Breast epithelium (tissue), 4 donors: ENCODE measurements at regions not wholly inside any gene's neighbourhood (a gene's known extent, or its start where the extent isn't known, plus 50 kb on each side); places are given as distances from the start of the nearest gene placed in this dataset.

Experiments
- DNase-seq, 2 donors: peaks; one replicate each; pipeline ENCODE4 v3.0.0-alpha.2; 2019; ENCODE audit warnings: low spot score in 2 of 2
- H3K27ac ChIP-seq, 2 donors: fragments of 200-600 bp; sonication (generic) in 1 of 2; one replicate each; pipeline ENCODE4 v1.5.1; 2016 to 2019; ENCODE audit warnings: mild to moderate bottlenecking in 1 of 2
- H3K27me3 ChIP-seq, 2 donors: fragments of 200-600 bp; sonication (generic) in 1 of 2; one replicate each; pipeline versions ENCODE4 v1.5.1 to v1.6.0; 2017 to 2019; ENCODE audit warnings: control low read depth in 1 of 2, mild to moderate bottlenecking in 1 of 2
- H3K36me3 ChIP-seq: fragments of 200-600 bp; one replicate; pipeline ENCODE4 v1.5.1; 2019
- H3K4me1 ChIP-seq, 2 donors: fragments of 200-600 bp; sonication (generic); one replicate each; pipeline ENCODE4 v1.5.1; 2016 to 2019; ENCODE audit warnings: control low read depth in 1 of 2
- H3K4me3 ChIP-seq, 3 donors: fragments of 200-600 bp; sonication (generic); 1 replicate in 2 of 3; 2 replicates in 1 of 3; pipeline ENCODE4 v1.5.1; 2016 to 2019; ENCODE audit warnings: mild to moderate bottlenecking in 3 of 3, moderate library complexity in 2 of 3
- H3K9me3 ChIP-seq, 2 donors: fragments of 200-600 bp; sonication (generic) in 1 of 2; one replicate each; pipeline ENCODE4 v1.5.1; 2016 to 2019; ENCODE audit warnings: control low read depth in 1 of 2
- CTCF ChIP-seq, 3 donors: fragments of 450-650 bp; IDR thresholded peaks; one replicate each; pipeline ENCODE4 v1.5.1; 2016 to 2017; ENCODE audit warnings: antibody characterized with exemption in 3 of 3, mild to moderate bottlenecking in 3 of 3, moderate library complexity in 3 of 3
- POLR2A ChIP-seq: fragments of 450-650 bp; IDR thresholded peaks from one replicate; pipeline ENCODE4 v1.6.1; 2016; ENCODE audit warnings: antibody characterized with exemption, mild to moderate bottlenecking, moderate library complexity
- POLR2AphosphoS5 ChIP-seq, 3 donors: sonication (generic); formaldehyde crosslinking; IDR thresholded peaks; one replicate each; pipeline ENCODE4 v1.6.1; 2017; ENCODE audit warnings: antibody characterized with exemption in 3 of 3
- intact Hi-C: fragments of 100-400 bp; cut with DNase I; formaldehyde crosslinking; loops from one replicate; pipeline ENCODE4 v1.15.1; 2023; ENCODE audit warnings: low total_unique reads

DNA sequence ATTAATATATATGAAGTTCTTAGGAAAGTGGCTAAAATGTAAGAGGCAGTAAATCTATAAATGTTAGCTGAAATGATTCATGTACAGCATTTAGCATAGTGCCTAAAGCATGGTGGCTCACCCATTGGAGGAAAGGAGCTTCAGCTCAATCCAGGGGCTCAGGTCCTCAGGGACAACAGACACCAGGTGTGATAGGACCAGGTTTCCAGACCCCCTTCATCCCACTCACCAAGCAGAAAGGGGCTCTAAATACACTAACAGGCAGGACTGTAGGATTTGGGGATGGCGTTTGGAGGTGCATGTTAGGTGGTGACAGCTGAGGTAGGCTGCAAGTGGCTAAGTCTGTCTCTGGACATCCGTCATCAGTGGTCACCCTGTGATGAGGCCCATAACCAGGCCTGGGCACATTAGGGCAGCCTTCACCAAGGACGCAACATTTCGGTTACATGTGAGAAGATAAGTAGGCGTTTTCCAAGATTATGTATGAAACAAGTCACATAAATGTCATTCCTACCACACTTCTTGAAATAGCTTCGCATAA, 233.1 kb downstream of the C1orf94 start:
- no peak for DNase-seq
- H3K9me3 ChIP-seq, result no peaks in the 10 kb centered on the region
- no peak overlapping the region for H3K4me3 ChIP-seq
- H3K4me1 ChIP-seq, result no peaks in the 10 kb centered on the region
- H3K27ac ChIP-seq, result no peak overlapping the region
- no peaks in the 10 kb centered on the region for H3K27me3 ChIP-seq
- TF ChIP-seq POLR2AphosphoS5 (IDR thresholded peaks at IDR 0.05) (no peak), POLR2A (no peak), CTCF (IDR thresholded peaks at IDR 0.05) (no peak)
- H3K36me3 ChIP-seq, result no peaks in the 10 kb centered on the region
- intact Hi-C loops, result no loop called here

- Histone ChIP-seq H3K9me3 (no peaks in the 10 kb centered on the region), H3K4me3 (no peak overlapping the region), H3K4me1 (no peaks in the 10 kb centered on the region), H3K27ac (no peak overlapping the region), H3K36me3 (no peaks in the 10 kb centered on the region), H3K27me3 (peaks cover 0 to 6% of the 10 kb centered on the region in 2 donors)
- no peak for DNase-seq
- TF ChIP-seq POLR2A, result no peak
- TF ChIP-seq CTCF (IDR thresholded peaks at IDR 0.05), result no peak
- no peak for TF ChIP-seq POLR2AphosphoS5 (IDR thresholded peaks at IDR 0.05)
- intact Hi-C loops, result no loop called here
These were observed 236.1 kb downstream of the C1orf94 start for GRCh38 chr1:34412598-34413370.

GRCh38 chr1:34415140-34415539, 238.4 kb downstream of the C1orf94 start:
- Histone ChIP-seq H3K9me3 (no peaks in the 10 kb centered on the region), H3K36me3 (no peaks in the 10 kb centered on the region), H3K4me1 (no peaks in the 10 kb centered on the region), H3K27ac (no peak overlapping the region), H3K4me3 (no peak overlapping the region), H3K27me3 (peaks cover 0 to 6% of the 10 kb centered on the region in 2 donors)
- intact Hi-C loops, result no loop called here
- no peak for DNase-seq
- TF ChIP-seq POLR2A (no peak), POLR2AphosphoS5 (IDR thresholded peaks at IDR 0.05) (no peak), CTCF (IDR thresholded peaks at IDR 0.05) (no peak)

GRCh38 chr1:34418166-34418565, 241.5 kb downstream of the C1orf94 start:
- no peaks in the 10 kb centered on the region for H3K9me3 ChIP-seq
- intact Hi-C loops, result no loop called here

More at GRCh38 chr1:34418166-34418565, 241.5 kb downstream of the C1orf94 start:
- no peak overlapping the region for H3K27ac ChIP-seq
- no peak overlapping the region for H3K4me3 ChIP-seq
- H3K4me1 ChIP-seq, result no peaks in the 10 kb centered on the region
- no peaks in the 10 kb centered on the region for H3K36me3 ChIP-seq
- H3K27me3 ChIP-seq, result peaks cover 0 to 6% of the 10 kb centered on the region in 2 donors
- no peak for DNase-seq
- no peak for TF ChIP-seq POLR2A
- no peak for TF ChIP-seq CTCF (IDR thresholded peaks at IDR 0.05)
- TF ChIP-seq POLR2AphosphoS5 (IDR thresholded peaks at IDR 0.05), result no peak
